Lung (tissue), 11 donors: ENCODE measurements at regions not wholly inside any gene's neighbourhood (a gene's known extent, or its start where the extent isn't known, plus 50 kb on each side); places are given as distances from the start of the nearest gene placed in this dataset.
A peak's percentile ranks its signal among the peaks of the same experiment; 100 is the strongest.

ENCODE experiments used
- ATAC-seq: fragments of 200-7000 bp; cut with Tn5 transposase; one replicate; pipeline ENCODE4 v1.9.1; 2020; ENCODE audit warnings: moderate number of reproducible peaks; ENCODE audit not compliant: insufficient read depth, low FRiP score
- DNase-seq, 3 donors: peaks; one replicate each; pipeline ENCODE4 v3.0.0-alpha.2; 2013 to 2017
- H3K27ac ChIP-seq, 2 donors: one replicate each; pipeline ENCODE4 v1.5.1; 2013; ENCODE audit warnings: mild to moderate bottlenecking in 2 of 2, moderate library complexity in 2 of 2, control low read depth in 1 of 2, inconsistent platforms in 1 of 2, low read depth in 1 of 2, low read length in 1 of 2
- H3K27me3 ChIP-seq, 3 donors: one replicate each; pipeline ENCODE4 v1.5.1; 2013; ENCODE audit warnings: low read length in 2 of 3; ENCODE audit not compliant: control insufficient read depth in 3 of 3, insufficient read depth in 3 of 3
- H3K36me3 ChIP-seq, 4 donors: one replicate each; pipeline ENCODE4 v1.5.1; 2013; ENCODE audit warnings: low read length in 4 of 4, mild to moderate bottlenecking in 1 of 4, moderate library complexity in 1 of 4; ENCODE audit not compliant: control insufficient read depth in 4 of 4, insufficient read depth in 4 of 4
- H3K4me1 ChIP-seq, 5 donors: one replicate each; pipeline ENCODE4 v1.5.1; 2013; ENCODE audit warnings: low read length in 5 of 5, mild to moderate bottlenecking in 2 of 5, moderate library complexity in 1 of 5; ENCODE audit not compliant: control insufficient read depth in 5 of 5, insufficient read depth in 5 of 5
- H3K4me3 ChIP-seq: one replicate; pipeline ENCODE4 v1.5.1; 2013; ENCODE audit warnings: mild to moderate bottlenecking, control low read depth, moderate library complexity
- H3K9ac ChIP-seq, 2 donors: one replicate each; pipeline ENCODE4 v1.5.1; 2013; ENCODE audit warnings: low read length in 2 of 2, control low read depth in 1 of 2; ENCODE audit not compliant: insufficient read depth in 1 of 2
- H3K9me3 ChIP-seq, 4 donors: one replicate each; pipeline ENCODE4 v1.5.1; 2013; ENCODE audit warnings: low read length in 3 of 4, mild to moderate bottlenecking in 1 of 4, moderate library complexity in 1 of 4; ENCODE audit not compliant: control insufficient read depth in 4 of 4, insufficient read depth in 3 of 4
- WGBS, 2 donors: extraction: QIAGEN DNeasy Blood & Tissue Kit; methylation state at CpG; one replicate each; pipeline ENCODE4 v1.1.7; 2013; 5-methylcytosine and 5-hydroxymethylcytosine counted together
- TF ChIP-seq, protein P1 (sequence below): IDR thresholded peaks from 2 replicates; pipeline ENCODE4 v1.5.1; 2012; ENCODE audit warnings: mild to moderate bottlenecking; ENCODE audit errors: control extremely low read depth, extremely low read depth
- donor health status: control.
- donor health status: control.
- donor health status: Bipolar disorder and iron deficiency.
- donor health status: healthy.
- donor health status: DM: yes; HTN: yes; CAD: no.

DNA sequence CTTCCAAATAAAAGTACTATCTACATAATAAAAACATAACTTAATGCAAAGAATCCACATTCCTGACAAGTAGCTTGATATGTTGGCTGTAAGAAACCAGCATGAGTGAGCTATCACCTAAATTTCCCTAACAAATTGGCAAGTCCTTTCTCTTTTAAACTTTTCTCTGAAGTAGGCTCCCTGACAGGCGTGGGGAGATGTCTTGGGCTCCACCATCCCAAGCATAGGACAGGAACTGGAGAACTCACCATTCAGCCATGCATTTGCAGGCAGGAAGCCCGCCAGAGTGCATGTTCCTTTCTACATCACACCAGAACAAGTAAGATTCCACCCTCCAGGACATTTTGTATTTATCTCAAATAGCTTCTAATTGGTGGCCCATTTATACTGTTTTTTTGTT, 921.9 kb upstream of the CELF4 start:
- 77 to 87% methylated on average over 2 of the region's 2 CpGs for WGBS, 2 donors
- Histone ChIP-seq H3K9ac (no peak overlapping the region), H3K9me3 (no peaks in the 10 kb centered on the region), H3K36me3 (no peaks in the 10 kb centered on the region), H3K4me1 (no peaks in the 10 kb centered on the region), H3K27me3 (no peaks in the 10 kb centered on the region), H3K27ac (no peak overlapping the region), H3K4me3 (no peak overlapping the region)
- DNase-seq = peak in 2 of 3 donors; percentile 3 to 19
- ATAC-seq = no peak
- TF ChIP-seq, protein P1, sequence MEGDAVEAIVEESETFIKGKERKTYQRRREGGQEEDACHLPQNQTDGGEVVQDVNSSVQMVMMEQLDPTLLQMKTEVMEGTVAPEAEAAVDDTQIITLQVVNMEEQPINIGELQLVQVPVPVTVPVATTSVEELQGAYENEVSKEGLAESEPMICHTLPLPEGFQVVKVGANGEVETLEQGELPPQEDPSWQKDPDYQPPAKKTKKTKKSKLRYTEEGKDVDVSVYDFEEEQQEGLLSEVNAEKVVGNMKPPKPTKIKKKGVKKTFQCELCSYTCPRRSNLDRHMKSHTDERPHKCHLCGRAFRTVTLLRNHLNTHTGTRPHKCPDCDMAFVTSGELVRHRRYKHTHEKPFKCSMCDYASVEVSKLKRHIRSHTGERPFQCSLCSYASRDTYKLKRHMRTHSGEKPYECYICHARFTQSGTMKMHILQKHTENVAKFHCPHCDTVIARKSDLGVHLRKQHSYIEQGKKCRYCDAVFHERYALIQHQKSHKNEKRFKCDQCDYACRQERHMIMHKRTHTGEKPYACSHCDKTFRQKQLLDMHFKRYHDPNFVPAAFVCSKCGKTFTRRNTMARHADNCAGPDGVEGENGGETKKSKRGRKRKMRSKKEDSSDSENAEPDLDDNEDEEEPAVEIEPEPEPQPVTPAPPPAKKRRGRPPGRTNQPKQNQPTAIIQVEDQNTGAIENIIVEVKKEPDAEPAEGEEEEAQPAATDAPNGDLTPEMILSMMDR = no peak

- 79 to 85% methylated on average over 5 of the region's 5 CpGs for WGBS, 2 donors
- Histone ChIP-seq H3K9ac (no peak overlapping the region), H3K4me3 (no peak overlapping the region), H3K9me3 (no peaks in the 10 kb centered on the region), H3K27me3 (no peaks in the 10 kb centered on the region), H3K27ac (no peak overlapping the region), H3K36me3 (no peaks in the 10 kb centered on the region), H3K4me1 (no peaks in the 10 kb centered on the region)
- DNase-seq (no peak), ATAC-seq (no peak)
- TF ChIP-seq, protein P1 = no peak
These were observed 917.7 kb upstream of the CELF4 start for GRCh38 chr18:38483326-38483725.

DNA sequence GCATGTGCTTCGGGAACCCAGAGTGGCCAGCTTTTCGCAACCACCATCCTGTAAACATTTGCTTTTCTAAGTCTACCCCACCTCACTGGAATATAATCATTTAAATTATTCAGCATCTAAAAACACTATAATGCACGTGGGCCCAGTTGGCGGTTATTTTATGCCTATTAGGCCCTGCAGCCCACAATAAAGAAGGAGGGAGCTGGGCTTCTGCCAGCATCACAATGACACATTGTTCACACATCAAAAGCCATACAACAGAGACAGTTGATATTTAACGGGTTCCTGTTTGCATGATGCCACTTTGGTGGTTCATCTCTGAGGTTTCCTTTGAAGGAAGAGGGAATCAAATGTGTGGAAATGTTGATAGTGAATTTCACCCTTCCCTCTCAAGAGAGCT, 916.0 kb upstream of the CELF4 start:
- H3K4me1 ChIP-seq = no peaks in the 10 kb centered on the region
- H3K27me3 ChIP-seq = no peaks in the 10 kb centered on the region
- ATAC-seq = no peak
- H3K27ac ChIP-seq = no peak overlapping the region
- H3K4me3 ChIP-seq = no peak overlapping the region
- TF ChIP-seq, protein P1 = no peak
- no peaks in the 10 kb centered on the region for H3K9me3 ChIP-seq
- DNase-seq = no peak
- no peaks in the 10 kb centered on the region for H3K36me3 ChIP-seq
- 32 to 40% methylated on average over 5 of the region's 5 CpGs for WGBS, 2 donors
- no peak overlapping the region for H3K9ac ChIP-seq

- no peak for ATAC-seq
- no peaks in the 10 kb centered on the region for H3K27me3 ChIP-seq
- WGBS, 2 donors = 66 to 76% methylated on average over 2 of the region's 2 CpGs
- no peaks in the 10 kb centered on the region for H3K36me3 ChIP-seq
- peaks cover 0 to 4% (median 0%) of the 10 kb centered on the region in 5 donors for H3K4me1 ChIP-seq
- no peak overlapping the region for H3K9ac ChIP-seq
- no peaks in the 10 kb centered on the region for H3K9me3 ChIP-seq
- H3K27ac ChIP-seq = no peak overlapping the region
- no peak overlapping the region for H3K4me3 ChIP-seq
- TF ChIP-seq, protein P1 = no peak
- DNase-seq = no peak
These were observed 910.1 kb upstream of the CELF4 start for GRCh38 chr18:38475686-38476085.
